ENCODE measurements at regions not wholly inside any gene's neighbourhood (a gene's known extent, or its start where the extent isn't known, plus 50 kb on each side); places are given as distances from the start of the nearest gene placed in this dataset.

- TF ChIP-seq, protein P1, sequence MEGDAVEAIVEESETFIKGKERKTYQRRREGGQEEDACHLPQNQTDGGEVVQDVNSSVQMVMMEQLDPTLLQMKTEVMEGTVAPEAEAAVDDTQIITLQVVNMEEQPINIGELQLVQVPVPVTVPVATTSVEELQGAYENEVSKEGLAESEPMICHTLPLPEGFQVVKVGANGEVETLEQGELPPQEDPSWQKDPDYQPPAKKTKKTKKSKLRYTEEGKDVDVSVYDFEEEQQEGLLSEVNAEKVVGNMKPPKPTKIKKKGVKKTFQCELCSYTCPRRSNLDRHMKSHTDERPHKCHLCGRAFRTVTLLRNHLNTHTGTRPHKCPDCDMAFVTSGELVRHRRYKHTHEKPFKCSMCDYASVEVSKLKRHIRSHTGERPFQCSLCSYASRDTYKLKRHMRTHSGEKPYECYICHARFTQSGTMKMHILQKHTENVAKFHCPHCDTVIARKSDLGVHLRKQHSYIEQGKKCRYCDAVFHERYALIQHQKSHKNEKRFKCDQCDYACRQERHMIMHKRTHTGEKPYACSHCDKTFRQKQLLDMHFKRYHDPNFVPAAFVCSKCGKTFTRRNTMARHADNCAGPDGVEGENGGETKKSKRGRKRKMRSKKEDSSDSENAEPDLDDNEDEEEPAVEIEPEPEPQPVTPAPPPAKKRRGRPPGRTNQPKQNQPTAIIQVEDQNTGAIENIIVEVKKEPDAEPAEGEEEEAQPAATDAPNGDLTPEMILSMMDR (IDR thresholded peaks at IDR 0.05; ENCODE audit: low read depth, low read length, poor library complexity, severe bottlenecking): no peak
- TF ChIP-seq EZH2phosphoT487 (IDR thresholded peaks at IDR 0.05; ENCODE audit: borderline replicate concordance, low read length): no peak
Measured at GRCh38 chr16:85490407-85491057, 122.6 kb upstream of the GSE1 start.
